Cerebellar nuclear complex (tissue), 1 donor: ENCODE measurements at regions not wholly inside any gene's neighbourhood (a gene's known extent, or its start where the extent isn't known, plus 50 kb on each side); places are given as distances from the start of the nearest gene placed in this dataset.

ENCODE experiments used
- DNase-seq, 2 experiments: peaks; one replicate each; lab custom pipeline; 2025; lab: John Stamatoyannopoulos, UW

DNA sequence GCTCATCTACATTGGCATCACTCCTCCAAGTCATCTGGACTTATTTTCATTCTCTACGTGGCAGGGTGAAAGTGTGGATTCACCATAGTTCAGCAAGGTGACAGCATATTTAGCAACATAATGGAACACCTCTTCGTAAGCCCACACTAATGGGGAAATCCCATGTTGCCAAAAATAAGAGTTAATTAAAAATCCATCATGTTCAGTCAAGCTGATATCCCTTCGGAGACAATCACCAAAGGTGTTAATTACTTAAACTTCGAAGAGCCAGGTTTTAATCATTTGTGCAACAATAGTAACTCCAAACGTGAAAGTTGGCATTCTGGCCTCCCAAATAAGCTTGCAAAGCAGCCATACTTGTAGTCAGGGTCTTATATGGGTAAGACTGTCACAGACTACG, 242.9 kb downstream of the NSG2 start:
- no peak for DNase-seq

GRCh38 chr5:174291162-174291561, 245.7 kb downstream of the NSG2 start:
- DNase-seq: no peak

DNA sequence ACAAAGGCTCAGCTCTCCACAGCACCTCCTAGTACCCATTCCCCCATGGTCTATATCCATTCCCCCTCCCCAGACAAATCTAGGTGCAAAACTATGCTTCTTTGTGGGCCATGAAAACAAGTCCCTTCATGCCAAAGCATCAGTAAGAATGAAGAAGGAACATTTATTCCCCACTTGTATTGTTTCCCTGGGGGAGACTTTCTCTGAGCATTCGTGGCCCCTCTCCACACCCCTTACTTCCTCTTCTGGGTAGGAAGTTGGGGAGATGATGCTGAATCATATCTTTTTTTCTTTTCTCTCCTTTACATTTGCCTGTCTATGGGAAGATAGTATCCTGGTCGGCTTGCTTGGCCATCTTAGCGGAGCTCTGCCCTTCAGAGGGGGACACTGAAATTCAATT, 246.8 kb downstream of the NSG2 start:
- DNase-seq: no peak

GRCh38 chr5:174293006-174293405, 247.5 kb downstream of the NSG2 start:
- DNase-seq: no peak

DNA sequence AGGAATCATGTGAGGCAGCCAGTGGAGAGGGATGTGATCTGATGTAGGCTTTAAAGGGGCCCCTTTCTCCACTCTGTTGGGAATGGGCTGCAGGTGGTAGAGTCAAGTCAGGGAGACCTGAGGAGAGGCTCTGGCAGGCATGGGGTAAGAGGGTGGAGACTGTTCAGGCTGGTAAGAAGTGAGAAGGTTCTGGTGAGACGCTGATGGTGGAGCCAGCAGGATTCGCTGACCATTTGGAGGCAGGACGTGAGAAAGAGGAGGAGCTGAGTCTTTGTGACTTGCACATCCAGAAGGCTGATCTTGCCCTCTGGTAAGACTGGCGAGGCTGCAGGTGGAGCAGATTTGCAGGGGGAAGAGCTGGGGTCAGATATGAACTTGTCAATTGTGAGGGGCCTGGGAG, 248.0 kb downstream of the NSG2 start:
- DNase-seq: no peak

DNA sequence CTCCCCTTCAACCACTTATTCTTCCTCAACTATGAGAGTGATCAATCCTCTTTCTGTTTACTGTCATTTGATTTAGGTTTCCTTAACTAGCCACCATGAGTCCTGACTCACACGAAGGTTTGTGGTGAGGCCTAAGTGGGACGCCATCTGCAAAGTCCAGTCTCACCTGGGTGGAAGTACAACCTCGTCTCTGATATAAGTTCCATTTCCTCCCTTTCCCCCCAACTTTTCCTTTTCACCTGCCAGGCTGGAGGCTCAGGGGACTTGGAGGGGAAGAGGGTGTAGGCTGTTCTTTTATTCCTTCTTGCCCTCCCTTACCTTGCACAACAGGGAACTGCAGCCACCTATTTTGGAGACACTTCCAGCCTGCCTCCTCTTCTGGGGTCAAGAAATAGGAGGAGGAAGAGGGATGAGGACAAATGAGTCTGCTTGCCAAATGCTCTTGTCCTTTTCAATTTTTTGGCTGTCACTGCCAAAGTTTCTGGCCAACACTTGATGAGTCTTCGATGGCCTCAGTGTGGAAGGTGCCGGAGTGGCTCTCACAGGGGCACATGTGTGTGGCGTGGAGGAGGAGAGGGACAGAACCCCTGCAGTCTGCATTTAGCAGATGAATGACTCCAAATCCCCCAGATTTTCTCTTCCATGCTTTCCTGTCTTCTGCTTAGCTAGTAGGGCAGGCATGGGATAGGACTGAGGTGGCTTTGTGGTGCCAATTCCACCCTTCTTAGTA, 249.6 kb downstream of the NSG2 start:
- DNase-seq: no peak

GRCh38 chr5:174295702-174296436, 250.4 kb downstream of the NSG2 start:
- no peak for DNase-seq

DNA sequence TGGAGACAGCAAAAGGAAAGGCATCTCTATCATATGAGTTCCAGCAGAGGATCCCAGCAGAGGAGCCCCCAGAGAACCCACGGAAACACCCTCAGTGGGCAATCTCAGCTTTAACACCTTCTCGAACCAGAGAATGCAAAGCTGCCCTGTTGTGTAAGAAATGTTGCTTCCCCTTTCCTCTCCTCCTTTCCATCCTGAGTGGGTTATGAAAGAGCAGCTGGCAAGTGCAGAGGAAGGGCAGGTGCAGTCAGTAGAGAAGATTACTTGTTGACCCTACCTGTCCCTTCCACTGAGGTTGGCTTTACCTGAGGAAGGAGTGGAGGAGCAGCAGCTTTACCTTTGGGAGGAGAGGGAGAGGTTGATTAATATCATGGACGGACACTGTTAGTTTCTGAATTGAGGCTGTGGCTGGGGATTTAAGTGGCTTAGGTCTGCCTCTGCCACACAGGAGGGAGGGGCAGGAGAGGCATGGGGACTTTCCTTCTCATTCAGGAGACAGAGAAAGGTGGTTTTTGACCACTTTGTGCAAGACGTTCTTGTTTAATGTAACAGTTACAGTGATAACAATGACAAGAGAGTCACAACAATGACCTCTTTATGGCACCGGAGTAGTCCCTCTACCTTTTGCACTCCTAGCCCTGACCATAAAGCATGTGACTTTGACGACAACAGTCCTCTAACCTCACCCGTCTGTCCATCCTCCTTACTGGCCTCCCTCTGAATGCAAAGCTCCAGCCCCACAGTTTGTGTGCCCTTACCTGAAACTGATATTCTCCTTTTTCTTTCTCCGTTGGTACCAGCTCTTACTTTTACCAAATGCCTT, 254.8 kb downstream of the NSG2 start:
- no peak for DNase-seq

DNA sequence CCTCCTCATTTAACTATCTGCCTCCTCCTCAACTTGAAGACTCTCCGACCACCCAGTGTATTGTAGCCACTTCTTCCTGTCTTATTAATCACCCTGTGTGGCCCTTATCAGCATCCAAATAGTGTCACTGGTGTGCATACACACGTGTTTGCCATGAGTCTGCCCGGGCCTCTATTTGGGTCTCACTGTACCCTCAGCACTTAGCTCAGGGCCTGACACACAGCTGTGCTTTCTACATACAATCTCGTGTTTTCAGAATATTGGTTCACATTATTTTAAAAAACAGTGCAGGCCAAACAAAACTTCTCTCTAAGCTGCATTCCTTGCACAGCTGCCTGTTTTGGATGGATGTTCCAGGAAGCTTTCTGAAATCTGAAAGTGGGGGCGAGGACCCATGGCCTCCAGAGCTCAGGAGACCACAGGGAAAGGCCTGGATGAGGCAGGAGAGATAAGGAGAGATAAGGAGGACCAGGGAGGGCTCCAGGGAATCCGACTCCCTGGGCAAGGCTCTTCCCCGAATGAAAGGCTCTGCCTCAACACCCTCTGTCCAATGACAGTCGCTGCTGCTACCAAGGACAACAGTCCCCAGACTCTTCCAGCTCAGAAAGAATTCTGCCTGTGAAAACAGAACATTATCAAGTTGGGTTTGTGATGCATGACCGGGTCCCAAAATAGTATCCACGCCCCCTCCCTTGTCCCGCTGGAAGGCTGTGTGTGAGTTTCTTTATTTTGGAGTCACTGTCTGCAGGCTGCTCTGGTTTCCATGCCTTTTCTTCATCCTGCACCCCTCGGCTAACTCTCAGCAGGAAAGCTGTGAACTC, 255.6 kb downstream of the NSG2 start:
- no peak for DNase-seq

- no peak for DNase-seq
Measured at GRCh38 chr5:174301848-174302625, 256.5 kb downstream of the NSG2 start.

DNA sequence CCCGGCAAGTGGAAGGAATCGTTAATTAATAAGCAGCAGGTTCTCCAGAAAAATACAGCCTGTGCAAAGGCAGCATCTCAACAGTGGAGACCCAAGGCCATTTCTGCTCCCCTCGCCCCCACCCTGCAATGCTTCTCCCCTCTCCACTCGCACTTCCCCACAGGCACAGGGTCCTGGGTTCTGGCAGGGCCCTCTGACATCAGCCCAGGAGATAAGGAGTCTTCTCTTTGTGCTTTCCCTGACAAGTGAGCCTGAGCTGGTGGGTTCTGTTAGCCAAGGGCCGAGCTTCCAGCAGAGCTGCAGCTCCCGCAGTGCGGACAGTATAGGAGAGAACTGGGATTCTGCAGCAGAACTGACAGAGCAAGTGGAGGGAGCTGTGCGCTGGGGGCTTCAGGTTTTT, 257.5 kb downstream of the NSG2 start:
- no peak for DNase-seq

- DNase-seq: no peak
Measured at GRCh38 chr5:174303437-174304045, 258.0 kb downstream of the NSG2 start.

- DNase-seq: no peak
Measured at GRCh38 chr5:174305241-174305681, 259.8 kb downstream of the NSG2 start.

DNA sequence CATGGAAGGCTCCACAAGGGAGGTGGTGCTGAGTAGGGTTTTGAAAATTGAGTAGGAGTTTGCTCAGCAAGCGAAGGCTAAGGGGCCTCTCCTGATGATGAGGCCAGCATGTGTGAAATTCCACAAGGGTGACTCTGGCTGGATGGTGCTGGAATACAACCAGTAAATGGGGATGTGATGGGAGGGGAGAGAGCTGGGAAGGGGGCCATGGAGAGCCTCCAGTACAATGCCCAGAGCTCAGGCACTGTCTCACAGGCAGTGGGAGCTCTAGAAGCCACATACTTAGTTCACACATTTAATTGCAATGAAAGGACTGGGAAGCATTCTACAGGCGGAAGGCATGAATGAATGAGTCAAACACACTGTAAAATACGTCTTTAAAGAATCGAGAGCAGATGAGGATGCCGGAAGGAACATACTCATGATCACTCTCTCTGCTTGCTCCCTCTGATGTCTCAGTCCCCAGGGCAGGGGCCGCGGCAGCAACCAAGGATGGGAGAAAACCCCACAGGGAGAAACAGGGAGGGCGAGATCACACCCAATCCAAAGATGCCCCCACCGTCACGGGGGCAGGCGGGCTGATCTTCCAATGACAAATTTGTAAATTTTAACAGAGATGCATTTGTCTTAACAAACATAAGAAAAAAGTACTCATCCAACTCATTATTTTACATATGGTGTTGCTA, 261.0 kb downstream of the NSG2 start:
- no peak for DNase-seq

- no peak for DNase-seq
Measured at GRCh38 chr5:174307031-174307408, 261.5 kb downstream of the NSG2 start.

DNA sequence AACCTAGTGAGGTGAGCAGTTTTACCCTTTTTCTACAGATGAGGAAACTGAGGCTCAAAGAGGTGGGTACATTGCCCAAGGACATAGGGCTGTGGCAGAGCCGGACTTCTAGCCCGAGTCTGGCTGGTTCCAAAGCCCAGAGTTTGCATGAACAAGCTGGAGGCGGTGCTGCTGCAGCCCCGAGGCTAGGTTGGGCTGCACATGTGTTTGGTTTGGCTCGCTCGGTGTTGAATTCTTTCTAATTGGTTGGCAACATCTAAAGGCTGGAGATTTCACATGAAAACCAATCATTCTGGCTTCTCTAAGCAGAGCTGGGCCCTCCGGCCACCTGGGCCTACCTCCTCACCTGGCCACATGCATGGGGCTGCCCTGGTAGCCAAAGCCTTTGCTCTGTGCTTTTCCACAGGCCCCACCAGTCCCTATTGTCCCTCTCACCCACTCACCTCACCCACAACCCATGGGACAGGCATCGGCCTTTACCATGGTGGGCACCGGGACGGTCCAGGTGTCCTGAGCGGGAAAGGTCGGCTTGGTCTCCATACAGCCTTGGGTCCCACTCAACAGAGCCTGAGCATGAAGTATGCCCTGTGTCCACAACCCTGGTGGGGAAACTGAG, 262.3 kb downstream of the NSG2 start:
- no peak for DNase-seq

GRCh38 chr5:174309131-174309795, 263.8 kb downstream of the NSG2 start:
- DNase-seq: no peak

DNA sequence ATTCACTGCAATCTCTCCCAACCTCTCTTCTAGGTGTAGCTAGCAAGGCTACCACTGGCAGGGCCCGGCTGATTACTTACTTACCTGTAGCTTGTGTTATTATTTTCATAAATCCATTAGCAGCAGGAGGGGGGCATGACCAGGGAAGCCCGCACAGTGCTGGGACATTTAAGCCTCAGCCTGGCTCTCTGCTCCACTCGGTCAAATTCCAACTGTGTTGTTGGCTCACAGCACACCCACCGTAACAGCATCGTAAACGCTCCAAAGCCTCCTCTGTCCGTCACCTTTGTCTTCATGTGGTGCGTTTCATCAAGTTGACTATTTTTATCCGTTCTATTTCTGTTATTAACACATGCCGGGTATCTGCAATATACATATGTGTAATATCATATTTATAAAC, 264.7 kb downstream of the NSG2 start:
- no peak for DNase-seq

- no peak for DNase-seq
Measured at GRCh38 chr5:174310706-174311105, 265.2 kb downstream of the NSG2 start.
